Loucy (cell line): ENCODE measurements at regions not wholly inside any gene's neighbourhood (a gene's known extent, or its start where the extent isn't known, plus 50 kb on each side); places are given as distances from the start of the nearest gene placed in this dataset.

Experiments used
- CTCF ChIP-seq: fragments of 200-600 bp; sonication (generic); conservative IDR thresholded peaks from 2 replicates; pipeline ENCODE4 v1.5.1; 2014; ENCODE audit warnings: mild to moderate bottlenecking, antibody characterized with exemption, low read length
- EZH2phosphoT487 ChIP-seq: fragments of 200-600 bp; IDR thresholded peaks from 2 replicates; pipeline ENCODE4 v1.6.1; 2018; ENCODE audit warnings: antibody characterized with exemption, mild to moderate bottlenecking, moderate library complexity, borderline replicate concordance

DNA sequence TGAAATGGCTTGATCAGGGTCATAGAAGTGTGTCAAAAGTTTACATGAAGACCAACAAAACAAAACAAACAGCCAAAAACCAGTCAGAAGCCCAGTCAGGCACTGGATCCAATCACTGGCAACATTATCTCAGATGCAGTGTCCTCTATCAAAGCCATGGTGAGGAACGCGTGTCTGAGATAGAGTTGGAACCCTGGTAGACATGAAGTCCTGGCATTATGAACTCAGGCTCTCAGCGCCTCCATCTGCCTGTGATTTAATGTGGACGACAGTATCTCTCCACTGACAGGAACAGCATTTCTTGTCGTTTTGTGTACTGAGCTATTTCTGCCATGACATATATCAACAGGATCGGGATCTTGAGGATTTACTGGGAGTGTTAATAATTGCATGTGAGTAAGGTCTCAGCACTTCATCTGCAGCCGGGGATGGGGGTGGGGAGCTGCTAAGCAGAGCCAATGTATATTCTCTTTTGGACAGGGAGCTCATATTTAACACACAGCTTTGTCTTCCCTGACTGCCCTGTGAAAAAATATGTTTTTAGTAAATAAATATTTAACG lies 1120.0 kb downstream of the IGSF11 start:
- TF ChIP-seq CTCF (no peak), EZH2phosphoT487 (no peak)
